H9 (cell line): ENCODE measurements at regions not wholly inside any gene's neighbourhood (a gene's known extent, or its start where the extent isn't known, plus 50 kb on each side); places are given as distances from the start of the nearest gene placed in this dataset.

Experiments used
- DNase-seq: peaks from one replicate; pipeline ENCODE4 v3.0.0-alpha.2; 2017
- H2AFZ ChIP-seq: one replicate; pipeline ENCODE4 v1.6.1; 2013; ENCODE audit warnings: mild to moderate bottlenecking, low read length, control low read depth, moderate library complexity
- H2AK5ac ChIP-seq: 2 replicates; pipeline ENCODE4 v1.6.1; 2013; ENCODE audit warnings: low read length, control low read depth, mixed read lengths; ENCODE audit not compliant: insufficient read length
- H2BK120ac ChIP-seq: one replicate; pipeline ENCODE4 v1.6.1; 2013; ENCODE audit warnings: low read depth, mild to moderate bottlenecking, low read length, control low read depth, inconsistent platforms; ENCODE audit not compliant: poor library complexity, severe bottlenecking
- H2BK12ac ChIP-seq: 2 replicates; pipeline ENCODE4 v1.6.1; 2013; ENCODE audit warnings: low read length, control low read depth, mixed read lengths, low read depth; ENCODE audit not compliant: insufficient read length
- H2BK15ac ChIP-seq: 2 replicates; pipeline ENCODE4 v1.6.1; 2013; ENCODE audit warnings: low read depth, low read length, control low read depth
- H2BK20ac ChIP-seq: one replicate; pipeline ENCODE4 v1.6.1; 2013; ENCODE audit warnings: low read depth, mild to moderate bottlenecking, low read length, control low read depth, inconsistent platforms; ENCODE audit not compliant: poor library complexity, severe bottlenecking
- H2BK5ac ChIP-seq: 2 replicates; pipeline ENCODE4 v1.6.1; 2013; ENCODE audit warnings: low read length, control low read depth, mixed read lengths; ENCODE audit not compliant: insufficient read length
- H3K14ac ChIP-seq: 2 replicates; pipeline ENCODE4 v1.6.1; 2013; ENCODE audit warnings: low read length, control low read depth; ENCODE audit not compliant: insufficient read depth
- H3K18ac ChIP-seq: 2 replicates; pipeline ENCODE4 v1.6.1; 2013; ENCODE audit warnings: low read depth, mild to moderate bottlenecking, mixed read lengths, low read length, control low read depth; ENCODE audit not compliant: insufficient read length
- H3K23ac ChIP-seq: 2 replicates; pipeline ENCODE4 v1.6.1; 2013; ENCODE audit warnings: low read length, control low read depth, mixed read lengths, low read depth; ENCODE audit not compliant: insufficient read length
- H3K23me2 ChIP-seq: 2 replicates; pipeline ENCODE4 v1.6.1; 2013; ENCODE audit warnings: low read depth, mild to moderate bottlenecking, mixed read lengths, low read length, control low read depth; ENCODE audit not compliant: insufficient read length, poor library complexity, severe bottlenecking
- H3K27ac ChIP-seq: 2 replicates; pipeline ENCODE4 v1.5.1; 2013; ENCODE audit warnings: low read length, control low read depth, mixed read lengths, low read depth; ENCODE audit not compliant: insufficient read length
- H3K27me3 ChIP-seq: 2 replicates; pipeline ENCODE4 v1.6.1; 2013; ENCODE audit warnings: low read length, control low read depth, inconsistent platforms; ENCODE audit not compliant: insufficient read depth
- H3K4ac ChIP-seq: 2 replicates; pipeline ENCODE4 v1.6.1; 2013; ENCODE audit warnings: low read depth, mild to moderate bottlenecking, control low read depth, inconsistent platforms, low read length, moderate library complexity
- H3K4me1 ChIP-seq: 2 replicates; pipeline ENCODE4 v1.6.1; 2013; ENCODE audit warnings: low read length, control low read depth, inconsistent platforms; ENCODE audit not compliant: insufficient read depth
- H3K4me2 ChIP-seq: 2 replicates; pipeline ENCODE4 v1.6.1; 2013; ENCODE audit warnings: low read length, control low read depth, mixed read lengths; ENCODE audit not compliant: insufficient read length, insufficient read depth
- H3K56ac ChIP-seq: 2 replicates; pipeline ENCODE4 v1.6.1; 2013; ENCODE audit warnings: low read depth, mild to moderate bottlenecking, mixed read lengths, low read length, control low read depth; ENCODE audit not compliant: insufficient read length
- H3K79me1 ChIP-seq: 2 replicates; pipeline ENCODE4 v1.6.1; 2013; ENCODE audit warnings: low read depth, mild to moderate bottlenecking, moderate library complexity, low read length, control low read depth, inconsistent platforms; ENCODE audit not compliant: insufficient read depth, poor library complexity, severe bottlenecking
- H3K79me2 ChIP-seq: 2 replicates; pipeline ENCODE4 v1.6.1; 2013; ENCODE audit warnings: low read length, control low read depth, inconsistent platforms; ENCODE audit not compliant: insufficient read depth
- H3K9ac ChIP-seq: 2 replicates; pipeline ENCODE4 v1.6.1; 2013; ENCODE audit warnings: low read length, control low read depth, mixed read lengths; ENCODE audit not compliant: insufficient read length; ENCODE audit errors: extremely low read depth
- H3K9me3 ChIP-seq: one replicate; pipeline ENCODE4 v1.6.1; 2013; ENCODE audit warnings: low read depth, low read length, inconsistent platforms; ENCODE audit not compliant: control insufficient read depth
- H3T11ph ChIP-seq: one replicate; pipeline ENCODE4 v1.6.1; 2013; ENCODE audit warnings: mild to moderate bottlenecking, low read length, control low read depth, inconsistent platforms
- H4K20me1 ChIP-seq: one replicate; pipeline ENCODE4 v1.6.1; 2013; ENCODE audit not compliant: control insufficient read depth, insufficient read length, insufficient read depth
- H4K5ac ChIP-seq: 2 replicates; pipeline ENCODE4 v1.6.1; 2013; ENCODE audit warnings: low read depth, mild to moderate bottlenecking, mixed read lengths, low read length, control low read depth; ENCODE audit not compliant: insufficient read length
- H4K8ac ChIP-seq: replicated peaks from 2 replicates; pipeline ENCODE4 v1.6.1; 2013; ENCODE audit warnings: low read length, control low read depth, mixed read lengths, low read depth; ENCODE audit not compliant: insufficient read length
- H4K91ac ChIP-seq: 2 replicates; pipeline ENCODE4 v1.6.1; 2013; ENCODE audit warnings: low read depth, mild to moderate bottlenecking, moderate library complexity, mixed read lengths, low read length, control low read depth; ENCODE audit not compliant: insufficient read length
- H3K27ac Mint-ChIP-seq, 3 experiments: 2 replicates in 2 of 3; 3 replicates in 1 of 3; pipeline ENCODE4 v1.8.0; 2020 to 2021; ENCODE audit warnings: mixed read lengths in 3 of 3, mild to moderate bottlenecking in 1 of 3, moderate library complexity in 1 of 3
- H3K27me3 Mint-ChIP-seq: 2 replicates; pipeline ENCODE4 v1.8.0; 2021; ENCODE audit warnings: low read depth, mild to moderate bottlenecking, moderate library complexity, mixed read lengths
- H3K36me3 Mint-ChIP-seq, 3 experiments: 2 replicates in 2 of 3; 3 replicates in 1 of 3; pipeline ENCODE4 v1.8.0; 2020 to 2021; ENCODE audit warnings: low read depth in 3 of 3, mixed read lengths in 3 of 3; ENCODE audit not compliant: insufficient read depth in 1 of 3
- H3K4me1 Mint-ChIP-seq, 2 experiments: 2 replicates each; pipeline ENCODE4 v1.8.0; 2020; ENCODE audit warnings: mixed read lengths in 2 of 2
- H3K4me3 Mint-ChIP-seq, 2 experiments: 2 replicates in 1 of 2; 3 replicates in 1 of 2; pipeline ENCODE4 v1.8.0; 2020 to 2021; ENCODE audit warnings: mild to moderate bottlenecking in 2 of 2, mixed read lengths in 2 of 2, moderate library complexity in 1 of 2
- H3K9me3 Mint-ChIP-seq, 2 experiments: 2 replicates in 1 of 2; 3 replicates in 1 of 2; pipeline ENCODE4 v1.8.0; 2020; ENCODE audit warnings: mild to moderate bottlenecking in 2 of 2, mixed read lengths in 2 of 2, moderate library complexity in 1 of 2
- WGBS: extraction: QIAGEN DNeasy Blood & Tissue Kit; methylation state at CpG from one replicate; pipeline ENCODE4 v1.1.7; 2013; ENCODE audit warnings: missing lambda C conversion rate, low lambda C conversion rate, mixed read lengths; ENCODE audit not compliant: insufficient read length; ENCODE audit errors: extremely low coverage; 5-methylcytosine and 5-hydroxymethylcytosine counted together
- TF ChIP-seq, protein P1 (sequence below): fragments of 200-600 bp; sonication (generic); conservative IDR thresholded peaks from 3 replicates; pipeline ENCODE4 v1.8.0; 2021; ENCODE audit warnings: antibody characterized with exemption, mild to moderate bottlenecking

DNA sequence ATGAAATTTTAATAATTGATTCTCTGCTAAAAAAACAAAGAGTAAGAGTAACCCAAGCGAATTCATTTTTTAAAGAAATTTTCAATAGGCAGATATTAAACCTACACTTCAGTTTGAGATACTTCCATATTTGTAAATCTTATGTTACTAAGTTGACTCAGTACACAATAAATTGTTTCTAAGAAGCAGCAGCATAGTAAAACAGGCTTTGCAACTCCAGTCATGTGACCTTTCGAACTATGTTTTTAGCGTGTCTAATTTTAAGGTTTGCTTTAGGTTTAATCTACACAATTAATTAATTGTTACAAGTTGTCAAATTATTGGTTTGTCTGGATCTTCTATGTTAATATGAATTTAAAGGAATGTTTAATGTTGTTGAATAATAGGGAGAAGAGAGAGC lies 708.9 kb upstream of the CITED2 start:
- Histone ChIP-seq H3K23me2 (no peaks in the 10 kb centered on the region), H2AK5ac (no peak overlapping the region), H2BK15ac (no peak overlapping the region), H3K56ac (no peak overlapping the region), H3K18ac (no peak overlapping the region), H4K20me1 (no peaks in the 10 kb centered on the region), H4K91ac (no peak overlapping the region), H3K4me1 (no peaks in the 10 kb centered on the region; the same call in 1 of the 2 replicates), H4K5ac (no peak overlapping the region), H2BK5ac (no peak overlapping the region), H3T11ph (no peak overlapping the region), H3K4ac (no peak overlapping the region), H3K27ac (no peak overlapping the region), H3K79me1 (no peaks in the 10 kb centered on the region), H2BK120ac (no peak overlapping the region), H3K23ac (no peak overlapping the region), H3K27me3 (no peaks in the 10 kb centered on the region), H2BK20ac (no peak overlapping the region), H4K8ac (no peak overlapping the region), H3K79me2 (no peaks in the 10 kb centered on the region), H3K9me3 (no peaks in the 10 kb centered on the region), H2BK12ac (no peak overlapping the region), H2AFZ (no peak overlapping the region), H3K9ac (no peak overlapping the region), H3K4me2 (no peak overlapping the region), H3K14ac (no peak overlapping the region)
- Mint-ChIP-seq H3K27ac (no peak overlapping the region), H3K9me3 (no peaks in the 10 kb centered on the region), H3K4me1 (0 out of 4 replicates have a peak, but pooled peaks cover 0 to 3% of the 10 kb centered on the region in 2 experiments), H3K4me3 (no peak overlapping the region), H3K36me3 (no peaks in the 10 kb centered on the region), H3K27me3 (no peaks in the 10 kb centered on the region)
- TF ChIP-seq, protein P1, sequence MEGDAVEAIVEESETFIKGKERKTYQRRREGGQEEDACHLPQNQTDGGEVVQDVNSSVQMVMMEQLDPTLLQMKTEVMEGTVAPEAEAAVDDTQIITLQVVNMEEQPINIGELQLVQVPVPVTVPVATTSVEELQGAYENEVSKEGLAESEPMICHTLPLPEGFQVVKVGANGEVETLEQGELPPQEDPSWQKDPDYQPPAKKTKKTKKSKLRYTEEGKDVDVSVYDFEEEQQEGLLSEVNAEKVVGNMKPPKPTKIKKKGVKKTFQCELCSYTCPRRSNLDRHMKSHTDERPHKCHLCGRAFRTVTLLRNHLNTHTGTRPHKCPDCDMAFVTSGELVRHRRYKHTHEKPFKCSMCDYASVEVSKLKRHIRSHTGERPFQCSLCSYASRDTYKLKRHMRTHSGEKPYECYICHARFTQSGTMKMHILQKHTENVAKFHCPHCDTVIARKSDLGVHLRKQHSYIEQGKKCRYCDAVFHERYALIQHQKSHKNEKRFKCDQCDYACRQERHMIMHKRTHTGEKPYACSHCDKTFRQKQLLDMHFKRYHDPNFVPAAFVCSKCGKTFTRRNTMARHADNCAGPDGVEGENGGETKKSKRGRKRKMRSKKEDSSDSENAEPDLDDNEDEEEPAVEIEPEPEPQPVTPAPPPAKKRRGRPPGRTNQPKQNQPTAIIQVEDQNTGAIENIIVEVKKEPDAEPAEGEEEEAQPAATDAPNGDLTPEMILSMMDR: no peak
- no peak for DNase-seq
- WGBS: no CpG with 5 or more reads among the region's 3 CpGs
